HG03432 (cell line): ENCODE measurements at regions not wholly inside any gene's neighbourhood (a gene's known extent, or its start where the extent isn't known, plus 50 kb on each side); places are given as distances from the start of the nearest gene placed in this dataset.
A peak's percentile ranks its signal among the peaks of the same experiment; 100 is the strongest.

Experiments used
- ATAC-seq: cut with Tn5 transposase; IDR thresholded peaks from one replicate; pipeline ENCODE4 v1.9.1; 2021; ENCODE audit warnings: mild to moderate bottlenecking, moderate library complexity; ENCODE audit not compliant: unreplicated experiment

DNA sequence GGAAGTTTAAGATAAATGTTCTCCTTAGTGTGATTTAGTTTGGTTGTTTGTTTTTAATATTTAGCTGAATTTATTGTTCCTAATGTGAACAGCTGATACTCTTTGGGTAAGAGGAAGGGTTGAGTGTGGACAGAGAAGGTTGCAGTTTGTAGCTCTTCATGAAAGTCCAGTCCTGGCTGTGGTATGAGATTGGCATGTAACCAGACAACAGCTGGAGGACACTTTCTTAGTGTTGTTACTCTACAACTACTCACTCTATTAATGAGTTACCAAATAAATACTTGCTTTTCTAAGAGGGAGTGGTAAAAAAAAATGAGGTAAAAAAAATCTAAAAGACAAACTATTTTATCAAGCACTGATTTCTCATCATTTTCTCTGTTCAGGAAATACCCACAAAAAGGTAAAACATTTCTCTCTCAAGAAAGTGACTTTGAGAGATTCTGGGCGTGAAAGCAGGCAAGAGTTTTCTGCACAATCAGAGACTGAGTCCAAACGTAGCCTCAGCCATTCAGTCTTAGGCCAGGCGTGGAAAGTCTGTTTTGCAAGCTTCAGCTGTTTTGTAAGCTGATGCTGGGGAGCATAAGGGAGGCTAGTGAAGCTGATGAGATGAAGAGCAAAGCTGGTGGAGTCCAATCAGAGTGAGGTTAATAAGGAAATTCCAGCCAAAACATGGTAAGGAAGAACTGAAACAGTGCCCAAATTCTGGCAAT is 138.5 kb upstream of the ARPP21 start:
- ATAC-seq = peak; percentile 49

DNA sequence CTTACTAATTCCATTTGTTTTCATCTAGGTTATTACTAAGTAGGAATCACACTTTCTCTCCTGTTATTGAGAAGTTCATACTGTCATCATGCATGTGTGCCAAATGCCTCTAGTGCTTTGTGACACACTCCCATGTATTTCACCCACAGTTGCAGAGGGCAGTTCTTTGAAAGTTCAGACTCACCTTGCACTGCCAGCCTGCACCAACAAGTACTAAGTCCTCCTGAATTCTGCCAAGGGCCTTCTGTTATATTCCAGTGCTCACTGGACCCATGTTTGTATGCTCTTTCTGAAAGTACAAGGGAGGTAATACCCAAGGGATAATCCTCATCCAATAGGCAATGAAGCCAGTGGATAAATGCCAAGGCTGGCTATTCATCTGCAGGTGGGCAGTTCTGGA is 136.6 kb upstream of the ARPP21 start:
- ATAC-seq = no peak

DNA sequence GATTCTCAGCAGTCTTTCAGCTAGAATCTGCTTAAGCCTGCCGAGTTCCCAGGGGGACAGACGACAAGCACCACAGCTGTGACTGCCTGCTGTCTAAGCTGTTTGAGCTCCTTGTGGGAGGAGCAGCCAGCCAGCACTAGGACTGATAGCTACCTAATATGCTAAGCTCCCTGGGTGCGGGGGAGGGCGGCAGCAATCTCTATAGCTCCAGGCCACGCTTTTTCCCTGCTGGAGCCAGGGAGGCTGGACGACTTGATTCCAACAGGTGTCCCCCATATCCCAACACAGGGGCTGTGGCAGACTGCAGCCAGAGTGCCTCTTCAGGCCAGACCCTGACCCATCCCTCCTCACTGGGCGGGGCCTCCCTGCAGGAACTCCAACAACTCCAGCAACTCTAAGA is 134.1 kb upstream of the ARPP21 start:
- peak; percentile 42 for ATAC-seq

DNA sequence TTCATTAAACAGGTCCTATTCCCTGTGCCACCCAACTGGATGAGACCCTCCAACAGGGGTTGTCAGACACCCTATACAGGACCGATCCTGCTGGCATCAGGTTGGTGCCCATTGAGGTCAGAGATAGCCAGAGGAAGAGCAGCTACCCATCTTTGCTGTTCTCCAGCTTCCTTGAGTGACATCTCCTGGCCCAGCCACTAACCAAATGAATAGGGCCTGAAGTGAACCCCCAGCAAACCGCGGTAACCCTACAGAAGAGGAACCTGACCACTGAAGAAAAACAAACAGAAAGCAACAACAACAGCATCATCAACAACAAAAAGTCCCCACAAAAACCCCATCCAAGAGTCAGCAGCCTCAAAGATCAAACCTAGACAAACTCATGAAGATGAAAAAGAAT is 133.6 kb upstream of the ARPP21 start:
- no peak for ATAC-seq

DNA sequence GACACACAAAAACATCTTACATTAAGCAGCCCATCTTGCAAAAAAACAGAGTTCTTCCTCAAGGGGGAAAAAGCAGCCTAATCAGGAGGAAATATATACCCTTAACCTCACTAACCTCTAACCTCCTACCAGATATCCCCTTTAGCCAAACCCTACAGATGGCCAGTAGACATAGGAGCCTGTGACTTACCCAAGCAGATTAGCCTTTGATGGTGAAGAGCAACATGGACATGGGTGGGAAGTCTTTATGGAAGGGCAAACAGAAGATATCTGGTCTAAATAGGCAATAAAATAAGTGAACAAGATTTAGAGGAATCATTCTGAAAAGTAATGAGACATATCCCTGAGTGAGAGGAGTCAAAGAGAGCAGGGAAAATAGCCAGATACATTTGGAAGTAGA is 119.4 kb upstream of the ARPP21 start:
- ATAC-seq = no peak

DNA sequence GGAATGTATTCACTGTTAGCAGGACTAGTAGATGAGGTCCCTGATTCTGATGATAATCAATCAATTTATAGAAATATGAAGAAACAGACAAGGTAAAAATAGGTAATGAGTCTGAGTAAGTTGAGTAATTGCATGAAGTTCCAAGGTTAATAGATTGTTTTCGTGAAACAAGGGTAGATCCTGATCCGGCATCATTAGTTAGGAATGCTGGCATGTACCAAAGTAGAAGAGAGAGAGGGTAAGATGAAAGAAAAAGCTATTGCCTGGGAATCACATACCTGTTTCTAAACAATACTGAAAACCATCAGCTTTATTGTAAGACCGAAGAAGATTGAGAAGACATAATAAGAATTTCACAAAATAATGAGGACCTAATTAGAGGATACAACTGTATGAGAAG is 118.1 kb upstream of the ARPP21 start:
- ATAC-seq = no peak

DNA sequence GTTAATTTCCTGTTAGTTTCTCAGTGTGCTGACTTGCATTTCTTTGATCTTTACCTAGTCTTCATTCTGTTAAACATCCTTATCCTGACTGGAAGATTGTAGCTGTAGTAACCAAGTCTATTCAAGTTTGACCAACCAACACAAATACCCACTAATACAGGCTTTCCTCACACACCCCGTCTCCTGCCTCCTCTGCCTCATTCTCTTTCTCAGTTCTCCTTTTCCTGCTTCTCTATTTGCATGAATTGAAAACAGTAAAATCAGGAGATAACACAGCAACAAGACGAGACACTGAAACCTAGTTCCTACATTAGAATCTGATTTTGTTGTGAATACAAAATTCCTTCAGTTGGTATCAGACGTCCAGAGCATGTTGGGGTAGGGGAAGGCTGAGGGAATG is 116.9 kb upstream of the ARPP21 start:
- ATAC-seq = peak; percentile 52

DNA sequence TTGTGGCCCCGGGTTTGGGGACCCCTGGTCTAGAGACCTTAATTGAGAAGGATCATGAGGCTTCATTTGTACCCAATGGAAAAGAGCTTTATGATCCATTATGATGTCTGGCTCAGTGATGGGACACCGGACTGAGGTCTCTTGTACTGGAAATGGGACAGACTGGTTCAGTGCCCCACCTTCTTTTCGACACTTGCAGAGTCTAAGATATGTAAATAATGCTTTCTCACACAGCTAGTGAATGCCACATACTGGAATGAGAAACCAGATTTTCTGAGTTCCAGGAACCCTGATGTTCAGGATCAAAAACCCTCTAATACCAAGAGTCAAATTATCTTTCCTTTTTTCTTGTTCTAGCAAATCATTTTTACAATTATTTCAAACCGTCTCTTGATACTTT is 116.3 kb upstream of the ARPP21 start:
- no peak for ATAC-seq

DNA sequence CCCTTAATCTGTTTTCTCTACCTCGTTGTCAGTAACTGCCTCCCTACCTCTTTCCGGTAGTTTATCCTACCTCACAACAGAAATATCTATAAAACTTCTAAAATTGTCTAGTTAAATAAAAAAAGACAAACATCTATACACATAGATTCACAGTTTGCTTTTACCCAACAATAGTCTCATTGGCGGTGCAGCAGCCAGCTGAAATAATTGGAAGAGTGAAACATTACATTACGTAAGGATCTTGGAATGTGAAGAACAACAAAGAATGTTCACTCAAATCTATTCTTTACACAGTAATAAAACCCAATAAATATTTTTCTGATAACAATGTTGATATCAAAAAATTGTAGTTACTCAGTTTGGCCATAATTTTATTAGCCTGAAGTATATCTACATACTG is 115.5 kb upstream of the ARPP21 start:
- ATAC-seq = no peak

DNA sequence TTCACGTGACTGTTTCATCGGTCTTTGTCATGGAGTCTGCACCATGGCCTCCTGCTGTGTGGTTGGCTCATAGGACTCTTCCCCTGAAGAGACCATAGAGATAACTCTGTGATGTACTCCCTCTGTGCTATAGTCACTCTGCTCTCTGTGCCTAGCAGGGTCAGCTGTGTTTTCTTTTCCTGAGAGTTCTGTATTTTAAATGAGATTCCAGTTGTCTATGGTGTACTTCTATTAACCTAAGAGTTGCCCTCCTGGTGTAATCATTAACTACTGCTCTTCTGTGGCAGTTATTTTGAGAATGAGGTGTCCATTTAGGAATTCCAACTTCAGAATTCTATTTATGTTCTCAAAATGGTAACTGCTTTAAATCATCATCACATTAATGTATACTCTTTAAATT is 114.5 kb upstream of the ARPP21 start:
- ATAC-seq = no peak

DNA sequence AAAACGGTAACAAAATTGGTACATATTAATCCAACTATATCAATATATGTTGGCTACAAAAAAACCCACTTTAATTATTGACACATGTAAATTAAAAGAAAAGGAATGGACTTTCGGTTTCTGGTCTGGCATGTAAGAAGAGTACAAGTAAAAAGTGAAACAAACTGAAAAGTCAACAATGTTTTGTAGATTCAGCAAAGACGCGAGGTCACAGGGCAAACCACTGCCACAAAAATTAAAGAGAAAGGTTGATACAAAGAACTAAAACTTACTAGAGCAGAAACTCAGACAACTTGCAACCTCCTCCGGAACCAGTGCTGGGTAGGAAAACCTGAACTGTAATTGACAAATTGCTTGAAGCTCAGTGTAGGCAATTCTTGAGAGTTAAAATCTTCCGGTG is 110.6 kb upstream of the ARPP21 start:
- peak; percentile 55 for ATAC-seq

DNA sequence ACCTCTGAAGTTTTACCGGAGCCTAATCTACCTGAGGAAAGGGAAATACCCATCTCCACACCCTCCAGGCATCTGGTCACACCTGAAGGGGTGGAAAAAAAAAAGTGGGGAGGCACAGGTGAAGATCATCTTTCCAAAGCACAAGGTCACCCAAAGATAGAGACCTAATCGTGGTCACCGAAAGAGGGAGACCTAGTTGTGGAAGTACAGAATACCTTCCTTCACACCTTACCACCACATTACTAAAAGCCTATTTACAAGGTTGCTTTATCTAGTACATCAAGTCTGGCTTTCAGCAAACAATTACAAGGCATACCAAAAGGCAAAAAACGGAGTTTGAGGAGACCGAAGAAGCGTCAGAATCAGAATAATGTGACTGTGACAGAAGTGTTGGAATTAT is 110.0 kb upstream of the ARPP21 start:
- no peak for ATAC-seq

DNA sequence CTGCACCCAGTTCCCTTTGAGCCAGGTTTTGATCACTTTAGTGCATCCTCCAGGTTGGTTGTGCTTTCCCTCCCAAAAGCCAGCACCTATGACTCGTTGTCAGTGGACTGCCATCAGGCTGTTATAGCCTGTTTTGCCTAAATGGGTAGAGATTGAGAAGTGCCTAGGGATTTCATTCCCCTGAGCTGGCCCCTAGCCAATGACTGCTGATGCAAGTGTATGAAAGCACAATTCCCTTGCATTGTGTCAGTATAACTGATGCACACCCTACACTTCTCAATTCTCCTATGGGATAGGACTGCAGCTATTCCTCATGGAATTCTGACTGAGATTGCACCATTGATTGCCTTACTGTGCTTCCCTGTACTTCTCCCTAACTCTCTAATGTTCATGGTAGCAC is 102.1 kb upstream of the ARPP21 start:
- no peak for ATAC-seq

DNA sequence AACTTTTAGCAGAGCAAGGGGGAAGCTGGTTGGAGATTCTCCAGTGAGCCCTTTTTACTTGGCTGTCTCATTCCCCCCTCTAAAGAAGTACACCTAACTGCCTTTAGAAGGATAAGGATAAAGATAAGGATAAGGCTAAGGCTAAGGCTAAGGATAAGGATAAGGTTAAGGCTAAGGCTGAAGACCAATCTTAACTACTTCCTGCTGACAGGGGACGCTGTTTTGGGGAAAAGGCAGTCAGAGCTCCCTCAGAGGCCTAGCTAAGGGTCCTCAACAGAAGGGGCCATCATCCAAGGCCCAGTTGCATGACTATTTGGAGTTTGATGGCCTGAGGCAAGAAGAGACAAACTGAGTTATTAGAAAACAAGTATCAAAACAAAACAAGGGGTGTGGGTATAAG is 94.3 kb upstream of the ARPP21 start:
- no peak for ATAC-seq

DNA sequence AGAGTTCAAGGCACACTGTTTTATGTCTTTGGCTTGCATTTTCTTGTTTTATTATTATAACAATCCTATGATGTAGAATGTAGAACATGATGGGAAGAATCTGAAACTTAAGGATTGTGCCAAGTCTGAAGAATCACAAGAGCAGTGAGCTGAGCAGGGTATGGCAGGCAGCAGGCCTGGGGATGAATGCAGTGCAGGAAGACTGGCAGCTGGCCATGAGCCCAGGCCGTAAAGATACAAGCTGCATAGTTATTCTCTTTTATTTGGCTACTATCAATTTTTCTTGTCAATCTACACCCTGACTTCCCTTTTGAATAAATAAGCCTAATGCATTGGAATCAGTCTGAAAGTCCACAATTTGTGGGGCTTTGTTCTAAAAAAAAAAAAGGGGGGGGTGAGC is 89.6 kb upstream of the ARPP21 start:
- ATAC-seq = no peak

DNA sequence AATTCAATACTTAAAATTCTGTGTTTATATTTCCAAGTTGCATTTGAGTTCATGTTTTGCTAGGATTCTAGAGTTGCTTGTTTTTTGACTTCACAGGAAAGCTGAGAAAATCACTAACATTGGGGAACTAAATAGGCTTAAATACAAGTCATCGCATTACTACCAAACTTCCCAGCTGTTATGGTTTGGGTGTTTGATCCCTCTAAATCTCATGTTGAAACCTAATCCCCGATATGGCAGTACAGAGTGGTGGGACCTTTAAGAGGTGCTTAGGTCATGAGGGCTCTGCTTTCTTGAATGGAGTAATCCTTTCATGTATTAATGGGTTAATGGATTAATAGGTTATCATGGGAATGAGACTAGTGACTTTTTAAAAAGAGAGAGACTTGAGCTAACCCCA is 77.2 kb upstream of the ARPP21 start:
- ATAC-seq = no peak

DNA sequence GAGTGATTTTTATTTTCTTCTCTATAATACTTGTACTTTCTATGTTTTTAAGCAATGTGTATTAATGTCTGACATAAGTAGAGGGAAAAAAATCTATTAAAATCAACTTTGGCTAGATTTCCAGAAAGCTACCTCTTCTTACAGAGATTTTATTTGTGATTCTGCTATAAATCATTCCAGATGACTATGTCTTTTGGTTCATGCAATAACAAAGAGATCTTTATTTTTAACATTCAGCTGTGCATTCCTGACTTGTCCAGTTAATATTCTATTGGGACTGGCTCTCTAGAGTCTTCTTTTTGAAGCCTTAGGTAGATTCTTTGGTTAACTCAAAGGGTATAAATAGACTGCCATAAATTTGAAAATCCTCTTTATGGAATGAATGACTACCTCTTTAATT is 74.3 kb upstream of the ARPP21 start:
- ATAC-seq = no peak
